Esophagus squamous epithelium (tissue), 4 donors: ENCODE measurements at regions not wholly inside any gene's neighbourhood (a gene's known extent, or its start where the extent isn't known, plus 50 kb on each side); places are given as distances from the start of the nearest gene placed in this dataset.

Experiments
- POLR2A ChIP-seq, 4 donors: fragments of 450-650 bp; IDR thresholded peaks; one replicate each; pipeline ENCODE4 v1.6.1; 2017; ENCODE audit warnings: antibody characterized with exemption in 4 of 4, mild to moderate bottlenecking in 4 of 4, moderate library complexity in 3 of 4
- TF ChIP-seq, protein P1 (sequence below), 6 experiments: fragments of 450-650 bp in 4 of 6; fragments of 200-600 bp in 2 of 6; sonication (generic) in 2 of 6; IDR thresholded peaks; one replicate each; pipeline ENCODE4 v1.5.1; 2016 to 2019; ENCODE audit warnings: antibody characterized with exemption in 6 of 6, mild to moderate bottlenecking in 4 of 6, moderate library complexity in 4 of 6

DNA sequence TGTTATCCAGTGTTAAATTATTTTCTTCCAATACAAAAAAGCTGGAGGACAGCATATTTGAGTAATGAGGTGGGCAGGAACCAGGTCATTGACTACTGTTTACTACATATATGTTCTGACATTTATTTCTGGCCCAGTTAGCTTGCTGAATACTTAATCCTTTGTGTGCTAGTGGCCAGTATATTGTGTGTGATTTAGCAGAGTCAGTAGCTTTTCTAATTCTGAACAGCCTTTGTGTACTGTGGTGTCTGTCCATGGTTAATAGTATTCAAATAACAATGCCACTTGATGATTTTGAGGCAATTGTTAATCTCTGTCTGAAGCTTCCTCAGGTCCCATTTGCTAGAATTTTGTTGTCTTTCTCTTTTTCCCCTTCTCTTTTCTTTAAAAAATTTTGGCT lies 286.5 kb upstream of the E2F7 start:
- TF ChIP-seq, protein P1, sequence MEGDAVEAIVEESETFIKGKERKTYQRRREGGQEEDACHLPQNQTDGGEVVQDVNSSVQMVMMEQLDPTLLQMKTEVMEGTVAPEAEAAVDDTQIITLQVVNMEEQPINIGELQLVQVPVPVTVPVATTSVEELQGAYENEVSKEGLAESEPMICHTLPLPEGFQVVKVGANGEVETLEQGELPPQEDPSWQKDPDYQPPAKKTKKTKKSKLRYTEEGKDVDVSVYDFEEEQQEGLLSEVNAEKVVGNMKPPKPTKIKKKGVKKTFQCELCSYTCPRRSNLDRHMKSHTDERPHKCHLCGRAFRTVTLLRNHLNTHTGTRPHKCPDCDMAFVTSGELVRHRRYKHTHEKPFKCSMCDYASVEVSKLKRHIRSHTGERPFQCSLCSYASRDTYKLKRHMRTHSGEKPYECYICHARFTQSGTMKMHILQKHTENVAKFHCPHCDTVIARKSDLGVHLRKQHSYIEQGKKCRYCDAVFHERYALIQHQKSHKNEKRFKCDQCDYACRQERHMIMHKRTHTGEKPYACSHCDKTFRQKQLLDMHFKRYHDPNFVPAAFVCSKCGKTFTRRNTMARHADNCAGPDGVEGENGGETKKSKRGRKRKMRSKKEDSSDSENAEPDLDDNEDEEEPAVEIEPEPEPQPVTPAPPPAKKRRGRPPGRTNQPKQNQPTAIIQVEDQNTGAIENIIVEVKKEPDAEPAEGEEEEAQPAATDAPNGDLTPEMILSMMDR (IDR thresholded peaks at IDR 0.05): no peak
- no peak for TF ChIP-seq POLR2A (IDR thresholded peaks at IDR 0.05)
